ENCODE measurements at regions not wholly inside any gene's neighbourhood (a gene's known extent, or its start where the extent isn't known, plus 50 kb on each side); places are given as distances from the start of the nearest gene placed in this dataset.

DNA sequence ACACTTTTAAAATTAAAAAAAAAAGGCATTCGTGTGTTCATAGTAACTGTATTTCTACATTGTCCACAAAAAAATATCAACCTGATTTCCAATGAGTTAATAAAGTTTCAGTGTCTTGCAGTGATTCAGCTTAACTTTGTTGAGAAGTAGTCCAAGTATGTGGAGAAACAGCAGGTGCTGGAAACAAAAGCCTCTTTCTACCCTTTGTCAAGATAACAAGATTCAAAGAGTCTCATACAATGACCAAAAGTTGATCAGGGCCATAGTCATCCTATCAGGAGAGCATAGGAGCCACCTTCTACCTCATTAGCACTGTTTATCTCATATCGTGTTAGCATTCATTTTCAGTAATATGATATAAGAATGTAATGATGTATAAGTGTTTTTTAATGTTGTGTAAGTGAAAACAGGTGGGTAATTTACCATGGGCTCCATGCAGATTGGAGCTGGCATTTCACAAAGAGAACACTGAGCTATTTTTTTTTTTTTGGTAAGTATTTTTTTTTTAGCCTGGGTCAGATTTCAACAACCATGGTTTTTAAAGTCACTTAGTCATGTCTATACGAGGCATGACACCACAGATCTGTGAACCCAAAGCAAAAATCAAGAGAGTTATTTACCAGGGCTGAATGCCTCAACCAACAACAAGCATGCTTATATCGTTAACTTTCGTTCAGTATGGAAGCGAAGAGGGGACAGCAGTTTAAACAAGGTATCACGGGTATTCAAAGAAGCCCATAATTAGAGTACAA is 165.0 kb upstream of the ZNF521 start:
- no peak for TF ChIP-seq POLR2A (IDR thresholded peaks at IDR 0.05; ENCODE audit: borderline replicate concordance, extremely low read depth, insufficient read depth, insufficient read length)
- TF ChIP-seq SIN3A (IDR thresholded peaks at IDR 0.05; ENCODE audit: low read depth), result no peak
- TF ChIP-seq, protein P1, sequence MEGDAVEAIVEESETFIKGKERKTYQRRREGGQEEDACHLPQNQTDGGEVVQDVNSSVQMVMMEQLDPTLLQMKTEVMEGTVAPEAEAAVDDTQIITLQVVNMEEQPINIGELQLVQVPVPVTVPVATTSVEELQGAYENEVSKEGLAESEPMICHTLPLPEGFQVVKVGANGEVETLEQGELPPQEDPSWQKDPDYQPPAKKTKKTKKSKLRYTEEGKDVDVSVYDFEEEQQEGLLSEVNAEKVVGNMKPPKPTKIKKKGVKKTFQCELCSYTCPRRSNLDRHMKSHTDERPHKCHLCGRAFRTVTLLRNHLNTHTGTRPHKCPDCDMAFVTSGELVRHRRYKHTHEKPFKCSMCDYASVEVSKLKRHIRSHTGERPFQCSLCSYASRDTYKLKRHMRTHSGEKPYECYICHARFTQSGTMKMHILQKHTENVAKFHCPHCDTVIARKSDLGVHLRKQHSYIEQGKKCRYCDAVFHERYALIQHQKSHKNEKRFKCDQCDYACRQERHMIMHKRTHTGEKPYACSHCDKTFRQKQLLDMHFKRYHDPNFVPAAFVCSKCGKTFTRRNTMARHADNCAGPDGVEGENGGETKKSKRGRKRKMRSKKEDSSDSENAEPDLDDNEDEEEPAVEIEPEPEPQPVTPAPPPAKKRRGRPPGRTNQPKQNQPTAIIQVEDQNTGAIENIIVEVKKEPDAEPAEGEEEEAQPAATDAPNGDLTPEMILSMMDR (IDR thresholded peaks at IDR 0.05 in 2 of 3, conservative IDR thresholded peaks at IDR 0.05 in 1 of 3; ENCODE audit: borderline replicate concordance in 1 of 3, insufficient read depth in 1 of 3, low read depth in 2 of 3, low read length in 2 of 3), result no peak

Measured in HCT116 (cell line).